ENCODE measurements at regions not wholly inside any gene's neighbourhood (a gene's known extent, or its start where the extent isn't known, plus 50 kb on each side); places are given as distances from the start of the nearest gene placed in this dataset.

DNA sequence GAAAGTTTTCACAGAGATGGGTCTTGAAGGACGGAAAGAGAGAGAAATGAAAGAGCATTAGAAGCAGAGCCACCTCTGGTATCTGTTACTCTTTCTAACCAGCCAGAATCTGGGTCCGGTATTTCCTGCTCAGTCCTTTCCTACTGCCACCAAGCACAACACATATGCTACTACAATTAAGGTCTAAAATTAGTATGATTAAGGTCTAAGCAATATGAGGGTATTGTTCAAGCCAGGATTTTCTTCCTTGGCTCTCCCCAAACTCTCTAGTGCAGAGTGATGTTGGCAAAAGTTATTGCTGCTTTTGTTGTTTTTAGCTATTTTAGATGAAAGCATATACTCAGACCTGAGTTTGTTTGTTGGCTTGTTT lies 59.2 kb upstream of the EED start (continued):
- no peak for TF ChIP-seq ZNF274 (IDR thresholded peaks at IDR 0.05; ENCODE audit: borderline replicate concordance, extremely low read depth, low read length)
- TF ChIP-seq SUZ12 (IDR thresholded peaks at IDR 0.05; ENCODE audit: low read length) = no peak
- no peak for TF ChIP-seq BRCA1 (IDR thresholded peaks at IDR 0.05; ENCODE audit: low read depth, low read length)
- TF ChIP-seq TCF12 (IDR thresholded peaks at IDR 0.05; ENCODE audit: low read depth, low read length) = no peak
- no peak for TF ChIP-seq PHF8 (conservative IDR thresholded peaks at IDR 0.05; ENCODE audit: low read depth, low read length)
- no peak for TF ChIP-seq CBX5 (IDR thresholded peaks at IDR 0.05; ENCODE audit: low read depth, low read length)
